ENCODE measurements at regions not wholly inside any gene's neighbourhood (a gene's known extent, or its start where the extent isn't known, plus 50 kb on each side); places are given as distances from the start of the nearest gene placed in this dataset.
A peak's percentile ranks its signal among the peaks of the same experiment; 100 is the strongest.

- no peak for DNase-seq (ENCODE audit: low read depth)
- Histone ChIP-seq H3K4me3 (ENCODE audit: low read depth, low read length) (no peak overlapping the region), H3K27me3 (ENCODE audit: control insufficient read depth, insufficient read depth, low read length) (no peaks in the 10 kb centered on the region), H3K36me3 (ENCODE audit: control insufficient read depth, insufficient read depth, low read length) (no peaks in the 10 kb centered on the region)
- no peak for FAIRE-seq
- no peak for TF ChIP-seq CTCF (IDR thresholded peaks at IDR 0.05; ENCODE audit: insufficient read depth, low read length, severe bottlenecking)
Measured at GRCh38 chr2:35946478-35946877, 409.1 kb upstream of the CRIM1 start.

GRCh38 chr2:35938838-35939237, 416.7 kb upstream of the CRIM1 start:
- no peak for FAIRE-seq
- Histone ChIP-seq H3K27me3 (ENCODE audit: control insufficient read depth, insufficient read depth, low read length) (no peaks in the 10 kb centered on the region), H3K36me3 (ENCODE audit: control insufficient read depth, insufficient read depth, low read length) (no peaks in the 10 kb centered on the region), H3K4me3 (ENCODE audit: low read depth, low read length) (no peak overlapping the region)
- TF ChIP-seq CTCF (IDR thresholded peaks at IDR 0.05; ENCODE audit: insufficient read depth, low read length, severe bottlenecking): no peak
- no peak for DNase-seq (ENCODE audit: low read depth)

- FAIRE-seq: no peak
- Histone ChIP-seq H3K4me3 (ENCODE audit: low read depth, low read length) (no peak overlapping the region), H3K27me3 (ENCODE audit: control insufficient read depth, insufficient read depth, low read length) (no peaks in the 10 kb centered on the region), H3K36me3 (ENCODE audit: control insufficient read depth, insufficient read depth, low read length) (no peaks in the 10 kb centered on the region)
- no peak for TF ChIP-seq CTCF (IDR thresholded peaks at IDR 0.05; ENCODE audit: insufficient read depth, low read length, severe bottlenecking)
- DNase-seq (ENCODE audit: low read depth): peak; percentile 42
Measured at GRCh38 chr2:35933031-35933430, 422.5 kb upstream of the CRIM1 start.

GRCh38 chr2:35932276-35932963, 423.2 kb upstream of the CRIM1 start:
- no peak for TF ChIP-seq CTCF (IDR thresholded peaks at IDR 0.05; ENCODE audit: insufficient read depth, low read length, severe bottlenecking)
- DNase-seq (ENCODE audit: low read depth) (no peak), FAIRE-seq (no peak)
- Histone ChIP-seq H3K27me3 (ENCODE audit: control insufficient read depth, insufficient read depth, low read length) (no peaks in the 10 kb centered on the region), H3K36me3 (ENCODE audit: control insufficient read depth, insufficient read depth, low read length) (no peaks in the 10 kb centered on the region), H3K4me3 (ENCODE audit: low read depth, low read length) (no peak overlapping the region)

- FAIRE-seq: no peak
- DNase-seq (ENCODE audit: low read depth): no peak
- no peak for TF ChIP-seq CTCF (IDR thresholded peaks at IDR 0.05; ENCODE audit: insufficient read depth, low read length, severe bottlenecking)
- H3K27me3 ChIP-seq (ENCODE audit: control insufficient read depth, insufficient read depth, low read length): no peaks in the 10 kb centered on the region
- no peak overlapping the region for H3K4me3 ChIP-seq (ENCODE audit: low read depth, low read length)
- H3K36me3 ChIP-seq (ENCODE audit: control insufficient read depth, insufficient read depth, low read length): no peaks in the 10 kb centered on the region
Measured at GRCh38 chr2:35931626-35932025, 424.0 kb upstream of the CRIM1 start.

GRCh38 chr2:35931115-35931514, 424.5 kb upstream of the CRIM1 start:
- FAIRE-seq: no peak
- no peaks in the 10 kb centered on the region for H3K27me3 ChIP-seq (ENCODE audit: control insufficient read depth, insufficient read depth, low read length)
- DNase-seq (ENCODE audit: low read depth): no peak
- H3K4me3 ChIP-seq (ENCODE audit: low read depth, low read length): no peak overlapping the region
- no peaks in the 10 kb centered on the region for H3K36me3 ChIP-seq (ENCODE audit: control insufficient read depth, insufficient read depth, low read length)
- TF ChIP-seq CTCF (IDR thresholded peaks at IDR 0.05; ENCODE audit: insufficient read depth, low read length, severe bottlenecking): no peak
